Naive thymus-derived CD4-positive, alpha-beta T cell (primary cell): ENCODE measurements at regions not wholly inside any gene's neighbourhood (a gene's known extent, or its start where the extent isn't known, plus 50 kb on each side); places are given as distances from the start of the nearest gene placed in this dataset.

ENCODE experiments used
- ATAC-seq: fragments of 150-1000 bp; cut with Tn5 transposase; 2 replicates; pipeline ENCODE4 v1.10.0; 2021; ENCODE audit warnings: mild to moderate bottlenecking, moderate library complexity
- CTCF ChIA-PET: fragments of 350-600 bp; sonication (Branson Sonifier 250); formaldehyde crosslinking; loops from one replicate; lab custom pipeline; 2021; ENCODE audit warnings: antibody characterized with exemption; lab: Charles Lee
- POLR2A ChIA-PET: fragments of 350-600 bp; sonication (Branson Sonifier 250); formaldehyde crosslinking; loops from one replicate; lab custom pipeline; 2021; ENCODE audit warnings: antibody characterized with exemption, inconsistent platforms; lab: Charles Lee
- DNase-seq, 9 donors: peaks; one replicate each; pipeline versions ENCODE4 v3.0.0 to v3.0.0-alpha.2; 2020 to 2022; ENCODE audit warnings: mixed read lengths in 1 of 9
- H3K27ac ChIP-seq: one replicate; pipeline ENCODE4 v1.7.0; 2013; ENCODE audit warnings: mild to moderate bottlenecking, low read depth, low read length, moderate library complexity
- H3K27me3 ChIP-seq, 2 donors: one replicate each; pipeline ENCODE4 v1.7.0; 2013; ENCODE audit warnings: low read length in 2 of 2, mild to moderate bottlenecking in 2 of 2, moderate library complexity in 2 of 2; ENCODE audit not compliant: control insufficient read depth in 2 of 2, insufficient read depth in 2 of 2
- H3K36me3 ChIP-seq, 3 experiments: 1 replicate in 2 of 3; 2 replicates in 1 of 3; pipeline ENCODE4 v1.7.0; 2013; ENCODE audit warnings: low read length in 3 of 3, mild to moderate bottlenecking in 3 of 3, moderate library complexity in 1 of 3; ENCODE audit not compliant: insufficient read depth in 3 of 3, control insufficient read depth in 2 of 3
- H3K4me1 ChIP-seq, 2 donors: one replicate each; pipeline ENCODE4 v1.7.0; 2013; ENCODE audit warnings: low read length in 2 of 2, mild to moderate bottlenecking in 2 of 2, moderate library complexity in 1 of 2; ENCODE audit not compliant: control insufficient read depth in 2 of 2, insufficient read depth in 2 of 2
- H3K4me3 ChIP-seq: 2 replicates; pipeline ENCODE4 v1.7.0; 2013; ENCODE audit warnings: mild to moderate bottlenecking, low read length
- H3K9me3 ChIP-seq, 3 experiments: 1 replicate in 2 of 3; 2 replicates in 1 of 3; pipeline ENCODE4 v1.7.0; 2013; ENCODE audit warnings: low read length in 3 of 3; ENCODE audit not compliant: control insufficient read depth in 2 of 3
- H3K27ac Mint-ChIP-seq, 9 donors: one replicate each; pipeline ENCODE4 v1.8.0; 2020 to 2022; ENCODE audit warnings: mixed read lengths in 9 of 9, mild to moderate bottlenecking in 8 of 9, moderate library complexity in 5 of 9, inconsistent platforms in 2 of 9
- H3K27me3 Mint-ChIP-seq, 5 donors: one replicate each; pipeline ENCODE4 v1.8.0; 2021 to 2022; ENCODE audit warnings: mixed read lengths in 5 of 5, mild to moderate bottlenecking in 1 of 5
- H3K36me3 Mint-ChIP-seq, 5 donors: one replicate each; pipeline ENCODE4 v1.8.0; 2020 to 2022; ENCODE audit warnings: mixed read lengths in 5 of 5, mild to moderate bottlenecking in 3 of 5, inconsistent platforms in 1 of 5
- H3K4me1 Mint-ChIP-seq, 7 donors: one replicate each; pipeline ENCODE4 v1.8.0; 2020 to 2022; ENCODE audit warnings: mixed read lengths in 7 of 7, mild to moderate bottlenecking in 3 of 7, inconsistent platforms in 1 of 7
- H3K4me3 Mint-ChIP-seq, 10 donors: one replicate each; pipeline ENCODE4 v1.8.0; 2020 to 2022; ENCODE audit warnings: mild to moderate bottlenecking in 10 of 10, mixed read lengths in 10 of 10, moderate library complexity in 6 of 10, inconsistent platforms in 2 of 10
- H3K9me3 Mint-ChIP-seq, 11 donors: one replicate each; pipeline ENCODE4 v1.8.0; 2020 to 2022; ENCODE audit warnings: mixed read lengths in 11 of 11, mild to moderate bottlenecking in 4 of 11, inconsistent platforms in 1 of 11, moderate library complexity in 1 of 11
- intact Hi-C, 2 donors: fragments of 100-400 bp; cut with micrococcal nuclease; formaldehyde crosslinking; loops; one replicate each; pipeline ENCODE4 v1.15.1; 2023

GRCh38 chr6:4435981-4436445, 300.6 kb upstream of the ECI2 start:
- CTCF ChIA-PET = no interaction called here

GRCh38 chr6:4434655-4435054, 299.3 kb upstream of the ECI2 start:
- POLR2A ChIA-PET = no interaction called here
- no peak overlapping the region for H3K27ac ChIP-seq
- intact Hi-C loops = no loop called here
- ATAC-seq (no peak), DNase-seq (no peak)
- Mint-ChIP-seq H3K4me3 (no peak overlapping the region), H3K27me3 (peaks cover 6 to 22% (median 16%) of the 10 kb centered on the region in 5 donors), H3K27ac (no peak overlapping the region), H3K9me3 (peaks cover 0 to 8% (median 3%) of the 10 kb centered on the region in 11 donors), H3K36me3 (peaks cover 0 to 5% (median 0%) of the 10 kb centered on the region in 5 donors), H3K4me1 (peaks cover 0 to 5% (median 0%) of the 10 kb centered on the region in 7 donors)
- no peaks in the 10 kb centered on the region for H3K4me1 ChIP-seq
- no peaks in the 10 kb centered on the region for H3K36me3 ChIP-seq
- H3K9me3 ChIP-seq = peaks cover 0 to 3% (median 0%) of the 10 kb centered on the region in 3 experiments
- CTCF ChIA-PET = no interaction called here
- H3K27me3 ChIP-seq = no peaks in the 10 kb centered on the region
- H3K4me3 ChIP-seq = no peak overlapping the region

More at GRCh38 chr6:4435981-4436445, 300.6 kb upstream of the ECI2 start:
- no peaks in the 10 kb centered on the region for H3K36me3 ChIP-seq
- H3K4me1 ChIP-seq = no peaks in the 10 kb centered on the region
- no peak for ATAC-seq
- peaks cover 0 to 5% (median 0%) of the 10 kb centered on the region in 5 donors for H3K36me3 Mint-ChIP-seq
- H3K4me1 Mint-ChIP-seq = peaks cover 0 to 5% (median 0%) of the 10 kb centered on the region in 7 donors
- intact Hi-C loops = no loop called here
- no peak overlapping the region for H3K27ac ChIP-seq
- no peaks in the 10 kb centered on the region for H3K27me3 ChIP-seq
- no peak overlapping the region for H3K27ac Mint-ChIP-seq
- DNase-seq = no peak
- POLR2A ChIA-PET = no interaction called here
- H3K9me3 Mint-ChIP-seq = peaks cover 0 to 5% (median 0%) of the 10 kb centered on the region in 11 donors
- no peak overlapping the region for H3K4me3 ChIP-seq
- no peak overlapping the region for H3K4me3 Mint-ChIP-seq
- H3K27me3 Mint-ChIP-seq = peaks cover 6 to 22% (median 16%) of the 10 kb centered on the region in 5 donors
- H3K9me3 ChIP-seq = no peaks in the 10 kb centered on the region

GRCh38 chr6:4433199-4433598, 297.8 kb upstream of the ECI2 start:
- DNase-seq = no peak
- Histone ChIP-seq H3K36me3 (no peaks in the 10 kb centered on the region), H3K4me1 (no peaks in the 10 kb centered on the region), H3K9me3 (peaks cover 0 to 7% (median 0%) of the 10 kb centered on the region in 3 experiments), H3K27me3 (no peaks in the 10 kb centered on the region), H3K27ac (no peak overlapping the region), H3K4me3 (no peak overlapping the region)
- ATAC-seq = no peak
- H3K36me3 Mint-ChIP-seq = peaks cover 0 to 5% (median 0%) of the 10 kb centered on the region in 5 donors
- no peak overlapping the region for H3K4me3 Mint-ChIP-seq
- ChIA-PET CTCF (no interaction called here), POLR2A (no interaction called here)
- peaks cover 0 to 16% (median 7%) of the 10 kb centered on the region in 11 donors for H3K9me3 Mint-ChIP-seq
- H3K27ac Mint-ChIP-seq = no peak overlapping the region
- peaks cover 6 to 22% (median 12%) of the 10 kb centered on the region in 5 donors for H3K27me3 Mint-ChIP-seq
- peaks cover 0 to 5% (median 0%) of the 10 kb centered on the region in 7 donors for H3K4me1 Mint-ChIP-seq
- intact Hi-C loops = no loop called here

- no peak overlapping the region for H3K27ac ChIP-seq
- no peaks in the 10 kb centered on the region for H3K36me3 ChIP-seq
- DNase-seq (no peak), ATAC-seq (no peak)
- H3K4me3 Mint-ChIP-seq = no peak overlapping the region
- peaks cover 0 to under 1% (median 0%) of the 10 kb centered on the region in 5 donors for H3K27me3 Mint-ChIP-seq
- peaks cover 2 to 22% (median 15%) of the 10 kb centered on the region in 11 donors for H3K9me3 Mint-ChIP-seq
- no peaks in the 10 kb centered on the region for H3K4me1 Mint-ChIP-seq
- intact Hi-C loops = no loop called here
- peaks cover 0 to 7% (median 0%) of the 10 kb centered on the region in 3 experiments for H3K9me3 ChIP-seq
- H3K36me3 Mint-ChIP-seq = no peaks in the 10 kb centered on the region
- no peaks in the 10 kb centered on the region for H3K4me1 ChIP-seq
- H3K27me3 ChIP-seq = no peaks in the 10 kb centered on the region
- ChIA-PET CTCF (no interaction called here), POLR2A (no interaction called here)
- H3K27ac Mint-ChIP-seq = no peak overlapping the region
- H3K4me3 ChIP-seq = no peak overlapping the region
Observed at GRCh38 chr6:4426968-4427367, 291.6 kb upstream of the ECI2 start.

GRCh38 chr6:4421837-4422236, 286.5 kb upstream of the ECI2 start:
- POLR2A ChIA-PET = no interaction called here
- H3K36me3 ChIP-seq = no peaks in the 10 kb centered on the region
- peaks cover 0 to 12% (median 4%) of the 10 kb centered on the region in 5 donors for H3K27me3 Mint-ChIP-seq
- no peak overlapping the region for H3K4me3 ChIP-seq
- no peak overlapping the region for H3K27ac ChIP-seq
- DNase-seq (no peak), ATAC-seq (no peak)
- no peaks in the 10 kb centered on the region for H3K27me3 ChIP-seq
- no peak overlapping the region for H3K27ac Mint-ChIP-seq
- CTCF ChIA-PET = no interaction called here
- H3K9me3 Mint-ChIP-seq = peaks cover 0 to 21% (median 5%) of the 10 kb centered on the region in 11 donors
- no peaks in the 10 kb centered on the region for H3K9me3 ChIP-seq
- no peaks in the 10 kb centered on the region for H3K4me1 ChIP-seq
- H3K4me1 Mint-ChIP-seq = no peaks in the 10 kb centered on the region
- intact Hi-C loops = no loop called here
- no peak overlapping the region for H3K4me3 Mint-ChIP-seq
- H3K36me3 Mint-ChIP-seq = no peaks in the 10 kb centered on the region

- H3K4me1 Mint-ChIP-seq = no peaks in the 10 kb centered on the region
- ATAC-seq (no peak), DNase-seq (no peak)
- no peak overlapping the region for H3K27ac Mint-ChIP-seq
- H3K9me3 Mint-ChIP-seq = peaks cover 0 to 16% (median 2%) of the 10 kb centered on the region in 11 donors
- H3K36me3 Mint-ChIP-seq = no peaks in the 10 kb centered on the region
- no peak overlapping the region for H3K27ac ChIP-seq
- no peaks in the 10 kb centered on the region for H3K4me1 ChIP-seq
- H3K27me3 Mint-ChIP-seq = peaks cover 0 to 27% (median 10%) of the 10 kb centered on the region in 5 donors
- no peaks in the 10 kb centered on the region for H3K36me3 ChIP-seq
- H3K27me3 ChIP-seq = no peaks in the 10 kb centered on the region
- no peaks in the 10 kb centered on the region for H3K9me3 ChIP-seq
- intact Hi-C loops = no loop called here
- ChIA-PET CTCF (no interaction called here), POLR2A (no interaction called here)
- H3K4me3 ChIP-seq = no peak overlapping the region
- H3K4me3 Mint-ChIP-seq = no peak overlapping the region
Observed at GRCh38 chr6:4420160-4420865, 284.9 kb upstream of the ECI2 start.

GRCh38 chr6:4415549-4415948, 280.2 kb upstream of the ECI2 start:
- H3K27ac ChIP-seq = no peak overlapping the region
- H3K9me3 Mint-ChIP-seq = peaks cover 0 to 9% (median 0%) of the 10 kb centered on the region in 11 donors
- H3K4me3 ChIP-seq = no peak overlapping the region
- no peaks in the 10 kb centered on the region for H3K36me3 Mint-ChIP-seq
- POLR2A ChIA-PET = no interaction called here
- no peak for ATAC-seq
- intact Hi-C loops = no loop called here
- no peak for DNase-seq
- CTCF ChIA-PET = no interaction called here
- no peaks in the 10 kb centered on the region for H3K27me3 ChIP-seq
- no peaks in the 10 kb centered on the region for H3K4me1 Mint-ChIP-seq
- no peak overlapping the region for H3K4me3 Mint-ChIP-seq
- no peak overlapping the region for H3K27ac Mint-ChIP-seq
- peaks cover 0 to 28% (median 10%) of the 10 kb centered on the region in 5 donors for H3K27me3 Mint-ChIP-seq
- no peaks in the 10 kb centered on the region for H3K9me3 ChIP-seq
- H3K36me3 ChIP-seq = no peaks in the 10 kb centered on the region
- no peaks in the 10 kb centered on the region for H3K4me1 ChIP-seq
